ENCODE measurements at regions not wholly inside any gene's neighbourhood (a gene's known extent, or its start where the extent isn't known, plus 50 kb on each side); places are given as distances from the start of the nearest gene placed in this dataset.

DNA sequence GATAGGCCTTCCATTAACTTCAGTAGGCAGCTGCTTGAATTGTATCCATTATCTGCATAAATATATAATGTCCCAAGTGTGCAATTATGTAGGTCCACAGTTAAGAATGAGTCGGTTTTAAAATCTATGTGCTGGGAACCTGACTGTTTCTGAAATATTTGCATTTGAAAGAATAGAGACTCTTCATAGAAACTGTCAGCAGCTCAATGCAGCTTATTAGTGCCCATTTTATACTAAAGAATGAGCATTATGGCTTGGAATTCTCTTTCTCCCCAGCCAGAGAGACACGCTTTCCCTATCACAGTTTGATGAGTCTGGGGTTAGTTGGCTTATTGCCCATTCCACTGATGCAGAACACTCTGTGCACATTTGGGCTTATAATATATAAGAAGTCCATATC is 202.0 kb upstream of the PCDH7 start:
- POLR2A ChIA-PET, result no interaction called here
- CTCF ChIA-PET, result no interaction called here
- no peak for DNase-seq (ENCODE audit: extremely low spot score)
- TF ChIP-seq CTBP1 (IDR thresholded peaks at IDR 0.05; ENCODE audit: borderline replicate concordance) (no peak), NFRKB (IDR thresholded peaks at IDR 0.05) (no peak), TARDBP (IDR thresholded peaks at IDR 0.05) (no peak), HDGF (IDR thresholded peaks at IDR 0.05; ENCODE audit: borderline replicate concordance) (no peak), LEF1 (IDR thresholded peaks at IDR 0.05; ENCODE audit: borderline replicate concordance) (no peak)

DNA sequence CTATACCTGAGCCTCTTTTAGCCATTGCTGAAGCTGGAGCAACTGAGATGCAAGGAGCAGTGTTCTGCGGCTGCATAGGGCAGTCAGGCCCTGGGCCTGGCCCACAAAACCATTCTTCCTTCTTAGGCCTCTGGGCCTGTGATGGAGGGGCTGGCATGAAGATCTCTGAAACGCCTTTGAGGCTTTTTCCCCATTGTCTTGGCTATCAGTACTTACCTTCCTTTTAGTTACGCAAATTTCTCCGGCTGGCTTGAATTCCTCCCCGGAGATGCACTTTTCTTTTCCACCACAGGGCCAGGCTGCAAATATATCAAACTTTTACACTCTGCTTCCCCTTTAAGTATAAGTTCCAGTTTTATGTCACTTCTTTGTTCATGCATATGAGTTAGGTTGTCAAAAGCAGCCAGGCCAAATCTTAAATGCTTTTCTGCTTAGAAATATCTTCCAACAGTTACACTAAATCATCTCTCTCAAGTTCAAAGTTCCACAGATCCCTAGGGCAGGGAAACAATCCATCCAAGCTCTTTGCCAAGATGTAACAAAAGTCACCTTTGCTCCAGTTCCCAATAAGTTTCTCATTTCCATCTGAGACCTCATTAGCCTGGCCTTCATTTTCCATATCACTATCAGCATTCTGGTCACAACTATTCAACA is 194.4 kb upstream of the PCDH7 start:
- TF ChIP-seq, protein P1, sequence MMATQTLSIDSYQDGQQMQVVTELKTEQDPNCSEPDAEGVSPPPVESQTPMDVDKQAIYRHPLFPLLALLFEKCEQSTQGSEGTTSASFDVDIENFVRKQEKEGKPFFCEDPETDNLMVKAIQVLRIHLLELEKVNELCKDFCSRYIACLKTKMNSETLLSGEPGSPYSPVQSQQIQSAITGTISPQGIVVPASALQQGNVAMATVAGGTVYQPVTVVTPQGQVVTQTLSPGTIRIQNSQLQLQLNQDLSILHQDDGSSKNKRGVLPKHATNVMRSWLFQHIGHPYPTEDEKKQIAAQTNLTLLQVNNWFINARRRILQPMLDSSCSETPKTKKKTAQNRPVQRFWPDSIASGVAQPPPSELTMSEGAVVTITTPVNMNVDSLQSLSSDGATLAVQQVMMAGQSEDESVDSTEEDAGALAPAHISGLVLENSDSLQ (IDR thresholded peaks at IDR 0.05), result no peak
- no peak for TF ChIP-seq SP1 (IDR thresholded peaks at IDR 0.05)
- TF ChIP-seq ARNT (IDR thresholded peaks at IDR 0.05), result no peak
- TF ChIP-seq FOXA1 (IDR thresholded peaks at IDR 0.05), result no peak
- TF ChIP-seq FOXM1 (IDR thresholded peaks at IDR 0.05; ENCODE audit: borderline replicate concordance), result no peak
- no peak for TF ChIP-seq ZNF384 (IDR thresholded peaks at IDR 0.05)
- no peak for TF ChIP-seq TARDBP (IDR thresholded peaks at IDR 0.05)
- no peak for TF ChIP-seq BHLHE40 (IDR thresholded peaks at IDR 0.05; ENCODE audit: borderline replicate concordance)
- TF ChIP-seq L3MBTL2 (conservative IDR thresholded peaks at IDR 0.05), result no peak
- POLR2A ChIA-PET, result no interaction called here
- CTCF ChIA-PET, result no interaction called here
- no peak for DNase-seq (ENCODE audit: extremely low spot score)

DNA sequence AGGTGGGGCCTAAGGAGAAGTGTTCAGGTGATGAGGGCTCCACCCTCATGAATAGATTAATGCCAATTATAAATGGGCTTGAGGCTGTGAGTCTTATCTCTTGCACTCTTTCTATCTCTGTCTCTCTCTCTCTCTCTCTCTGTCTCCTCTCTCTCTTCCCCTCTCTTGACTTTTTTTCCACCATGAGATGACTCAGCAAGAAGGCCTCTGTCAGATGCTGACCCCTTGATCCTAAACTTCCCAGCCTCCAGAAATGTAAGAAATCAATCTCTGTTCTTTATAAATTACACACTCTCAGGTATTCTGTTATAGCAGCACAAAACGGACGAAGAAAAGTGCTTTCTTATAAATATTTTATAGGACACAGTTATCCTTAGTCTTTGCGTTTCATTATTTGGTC is 184.9 kb upstream of the PCDH7 start:
- TF ChIP-seq FOXA1 (IDR thresholded peaks at IDR 0.05) (no peak), SP1 (IDR thresholded peaks at IDR 0.05) (no peak), NFRKB (IDR thresholded peaks at IDR 0.05) (no peak), CTBP1 (IDR thresholded peaks at IDR 0.05; ENCODE audit: borderline replicate concordance) (no peak), TARDBP (IDR thresholded peaks at IDR 0.05) (no peak)
- ChIA-PET CTCF (no interaction called here), POLR2A (no interaction called here)
- DNase-seq (ENCODE audit: extremely low spot score), result no peak

DNA sequence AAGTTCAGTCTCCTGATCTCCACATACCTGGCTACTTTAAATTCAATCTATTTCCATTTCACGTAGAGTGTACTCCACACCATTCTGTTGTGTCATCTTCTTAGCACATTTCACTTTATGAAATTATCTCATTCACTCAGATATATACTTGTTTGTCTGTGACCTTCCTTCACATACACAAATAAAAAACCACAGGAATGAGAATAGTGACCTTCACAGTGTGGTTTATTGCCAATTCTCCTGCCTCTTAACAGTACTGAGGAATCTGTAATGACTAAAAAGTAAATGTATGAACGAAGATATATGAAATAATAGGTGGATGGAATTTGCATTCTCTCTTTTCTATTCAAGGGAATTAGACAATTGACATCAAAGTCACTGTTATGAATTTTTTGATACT is 183.9 kb upstream of the PCDH7 start:
- CTCF ChIA-PET, result no interaction called here
- TF ChIP-seq ZNF384 (IDR thresholded peaks at IDR 0.05), result no peak
- TF ChIP-seq, protein P1 (IDR thresholded peaks at IDR 0.05), result no peak
- no peak for TF ChIP-seq ELF4 (IDR thresholded peaks at IDR 0.05)
- no peak for TF ChIP-seq TARDBP (IDR thresholded peaks at IDR 0.05)
- no peak for TF ChIP-seq CTBP1 (IDR thresholded peaks at IDR 0.05; ENCODE audit: borderline replicate concordance)
- TF ChIP-seq BHLHE40 (IDR thresholded peaks at IDR 0.05; ENCODE audit: borderline replicate concordance), result no peak
- TF ChIP-seq L3MBTL2 (conservative IDR thresholded peaks at IDR 0.05), result no peak
- no peak for TF ChIP-seq SUZ12 (IDR thresholded peaks at IDR 0.05)
- no peak for TF ChIP-seq SP1 (IDR thresholded peaks at IDR 0.05)
- no peak for TF ChIP-seq NFRKB (IDR thresholded peaks at IDR 0.05)
- no peak for TF ChIP-seq HDGF (IDR thresholded peaks at IDR 0.05; ENCODE audit: borderline replicate concordance)
- POLR2A ChIA-PET, result no interaction called here
- no peak for DNase-seq (ENCODE audit: extremely low spot score)

DNA sequence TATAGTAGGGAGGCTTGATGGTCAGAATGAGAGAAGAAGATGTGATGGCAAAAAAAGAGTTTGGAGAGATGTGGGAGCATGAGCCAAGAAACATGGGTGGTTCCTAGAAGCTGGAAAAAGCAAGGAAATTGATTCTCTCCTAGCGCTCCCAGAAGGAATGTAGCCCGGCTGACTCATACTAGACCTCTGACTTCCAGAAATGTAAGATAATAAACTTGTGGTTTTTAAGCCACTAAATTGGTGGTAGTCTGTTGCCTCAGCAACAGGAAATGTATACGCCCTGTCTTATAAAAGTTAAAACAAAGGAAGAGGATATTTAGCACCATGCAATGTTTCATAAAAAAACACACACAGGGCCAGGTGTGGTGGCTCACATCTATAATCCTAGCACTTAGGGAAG is 182.7 kb upstream of the PCDH7 start:
- ChIA-PET CTCF (no interaction called here), POLR2A (no interaction called here)
- no peak for DNase-seq (ENCODE audit: extremely low spot score)
- no peak for TF ChIP-seq ARNT (IDR thresholded peaks at IDR 0.05)
- TF ChIP-seq CTBP1 (IDR thresholded peaks at IDR 0.05; ENCODE audit: borderline replicate concordance), result no peak
- TF ChIP-seq FOXA1 (IDR thresholded peaks at IDR 0.05), result no peak
- TF ChIP-seq TARDBP (IDR thresholded peaks at IDR 0.05), result no peak
- no peak for TF ChIP-seq SUZ12 (IDR thresholded peaks at IDR 0.05)
- TF ChIP-seq BHLHE40 (IDR thresholded peaks at IDR 0.05; ENCODE audit: borderline replicate concordance), result no peak
- no peak for TF ChIP-seq FOXK2 (IDR thresholded peaks at IDR 0.05)
- TF ChIP-seq, protein P1 (IDR thresholded peaks at IDR 0.05), result no peak
- TF ChIP-seq NFRKB (IDR thresholded peaks at IDR 0.05), result no peak
- no peak for TF ChIP-seq SP1 (IDR thresholded peaks at IDR 0.05)
- TF ChIP-seq HDGF (IDR thresholded peaks at IDR 0.05; ENCODE audit: borderline replicate concordance), result no peak
- TF ChIP-seq L3MBTL2 (conservative IDR thresholded peaks at IDR 0.05), result no peak

DNA sequence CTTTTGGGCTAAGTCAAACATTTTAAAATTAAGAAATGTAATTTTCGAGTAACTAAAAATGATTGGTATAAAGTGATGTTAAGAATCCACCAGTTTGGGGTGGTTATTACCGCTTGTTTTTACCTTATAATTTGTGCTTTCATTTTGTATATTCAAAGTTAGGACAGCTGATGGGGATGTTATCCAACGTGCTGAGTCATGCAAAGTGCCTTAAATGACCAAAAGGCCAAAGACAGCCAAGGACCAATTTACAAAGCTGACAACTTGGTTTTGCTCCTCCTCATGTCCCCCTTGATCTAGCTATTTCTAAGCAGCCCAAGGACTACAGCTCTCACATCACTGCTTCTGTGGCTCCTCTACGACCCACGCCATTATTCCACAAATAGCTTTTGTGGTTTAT is 181.4 kb upstream of the PCDH7 start:
- TF ChIP-seq ZNF384 (IDR thresholded peaks at IDR 0.05), result no peak
- TF ChIP-seq, protein P1 (IDR thresholded peaks at IDR 0.05), result no peak
- TF ChIP-seq BHLHE40 (IDR thresholded peaks at IDR 0.05; ENCODE audit: borderline replicate concordance), result no peak
- TF ChIP-seq TARDBP (IDR thresholded peaks at IDR 0.05), result no peak
- TF ChIP-seq ELF4 (IDR thresholded peaks at IDR 0.05), result no peak
- TF ChIP-seq SUZ12 (IDR thresholded peaks at IDR 0.05), result no peak
- TF ChIP-seq FOXK2 (IDR thresholded peaks at IDR 0.05), result no peak
- TF ChIP-seq FOXA1 (IDR thresholded peaks at IDR 0.05), result no peak
- no peak for TF ChIP-seq CTBP1 (IDR thresholded peaks at IDR 0.05; ENCODE audit: borderline replicate concordance)

More for the DNA sequence above, 181.4 kb upstream of the PCDH7 start:
- DNase-seq (ENCODE audit: extremely low spot score), result no peak
- ChIA-PET POLR2A (no interaction called here), CTCF (no interaction called here)

Measured in HEK293T (cell line).